ENCODE measurements at regions not wholly inside any gene's neighbourhood (a gene's known extent, or its start where the extent isn't known, plus 50 kb on each side); places are given as distances from the start of the nearest gene placed in this dataset.

DNA sequence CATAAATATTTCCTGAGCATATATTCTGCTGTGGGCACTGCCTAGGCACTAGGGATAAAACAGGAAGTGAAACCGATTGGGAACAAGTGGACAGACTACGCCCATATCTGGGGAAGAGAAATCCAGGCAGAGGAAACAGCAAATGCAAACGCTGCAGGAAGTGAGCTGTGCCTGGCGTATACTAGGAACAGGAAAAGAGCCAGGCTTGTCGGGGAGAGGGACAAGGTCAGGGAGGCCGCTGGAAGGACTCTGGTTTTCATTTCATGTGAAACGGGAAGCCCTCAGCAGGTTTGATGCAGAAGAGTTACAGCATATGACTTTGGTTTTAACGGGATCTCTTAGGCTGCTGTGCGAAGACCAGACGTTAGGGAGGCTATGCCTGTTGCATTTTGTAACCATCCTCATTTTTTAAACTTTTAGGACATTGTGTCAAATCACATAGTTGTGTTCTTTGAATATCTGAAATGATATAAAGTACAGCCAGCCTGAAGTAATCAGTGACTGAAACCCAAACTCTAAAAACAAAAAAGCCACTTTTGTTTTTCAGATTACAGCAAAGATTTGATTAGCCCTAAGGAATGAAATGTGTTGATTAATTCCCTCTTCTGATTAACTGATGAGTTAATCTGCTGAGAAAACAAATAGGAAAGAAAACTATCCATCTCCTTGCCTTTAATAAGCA lies 110.2 kb upstream of the PIEZO2 start:
- in situ Hi-C loops (cut with HindIII; ENCODE audit: low pct_ligation_motif_present, low pct_unique_long_range_greater_than_20kb, low sequenced_read_pairs): no loop called here
- no peak for DNase-seq

DNA sequence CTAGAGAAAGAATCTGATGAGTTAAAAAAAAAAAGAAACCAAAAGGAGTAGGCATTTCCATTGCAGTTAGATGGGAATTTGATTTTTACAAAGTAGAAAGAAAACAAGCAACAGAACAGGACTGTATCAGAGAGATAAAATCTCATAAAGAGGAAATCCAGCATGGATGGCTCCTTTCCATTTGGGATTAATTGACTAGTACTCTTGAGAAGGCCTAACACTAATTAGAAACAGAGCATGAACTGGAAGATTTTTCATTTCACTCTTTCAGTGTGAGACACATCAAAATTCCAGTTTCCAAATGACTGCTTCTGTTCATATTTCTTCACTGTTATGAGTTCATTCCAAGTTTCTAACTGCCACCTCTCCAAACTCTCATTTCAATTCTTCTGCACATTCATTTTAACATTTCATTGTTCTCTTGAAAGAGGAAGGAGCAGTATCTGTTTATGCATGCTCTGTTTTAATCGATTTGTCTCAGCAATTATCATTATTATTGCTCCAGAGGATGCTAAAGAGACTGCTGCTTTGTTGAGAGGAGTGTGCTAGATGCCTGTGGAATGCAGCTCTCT lies 108.8 kb upstream of the PIEZO2 start:
- in situ Hi-C loops (cut with HindIII; ENCODE audit: low pct_ligation_motif_present, low pct_unique_long_range_greater_than_20kb, low sequenced_read_pairs): no loop called here
- no peak for DNase-seq

DNA sequence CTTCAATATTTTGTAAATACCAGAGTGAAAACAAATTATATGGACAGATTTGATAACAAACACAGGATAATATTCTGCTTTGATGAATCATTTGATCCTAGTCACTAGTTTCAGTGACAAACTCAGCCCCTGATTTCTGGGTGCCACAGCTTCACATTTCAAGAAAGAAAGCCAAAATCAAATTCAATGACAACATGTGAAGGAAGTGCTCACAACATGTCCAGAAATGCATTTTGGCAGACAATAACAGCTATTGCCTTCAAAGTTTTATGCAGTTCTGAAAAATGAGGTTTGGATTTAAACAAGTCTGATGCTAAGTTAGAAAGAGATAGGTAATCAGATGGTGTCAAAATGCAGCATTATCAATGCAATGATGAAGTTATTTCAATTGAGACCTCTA lies 106.9 kb upstream of the PIEZO2 start:
- in situ Hi-C loops (cut with HindIII; ENCODE audit: low pct_ligation_motif_present, low pct_unique_long_range_greater_than_20kb, low sequenced_read_pairs): no loop called here
- no peak for DNase-seq

DNA sequence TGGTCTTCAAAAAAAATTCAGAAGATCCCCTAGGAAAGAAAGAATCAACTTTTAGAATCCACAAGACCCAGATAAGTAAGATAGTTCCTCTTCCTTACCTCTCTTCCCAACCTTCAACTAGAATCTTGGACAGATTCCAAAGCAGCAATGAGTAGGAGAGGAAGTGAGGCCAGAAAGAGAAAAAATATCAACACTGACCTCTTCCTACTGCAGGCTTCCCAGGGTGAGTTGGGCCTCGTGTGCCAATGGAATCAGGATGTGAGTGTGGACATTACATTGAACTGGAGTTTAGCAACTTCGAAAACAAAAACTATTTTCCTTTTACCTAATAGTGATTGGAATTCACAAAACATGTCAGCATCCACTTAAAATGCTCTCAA lies 102.5 kb upstream of the PIEZO2 start:
- DNase-seq: no peak
- in situ Hi-C loops (cut with HindIII; ENCODE audit: low pct_ligation_motif_present, low pct_unique_long_range_greater_than_20kb, low sequenced_read_pairs): no loop called here

DNA sequence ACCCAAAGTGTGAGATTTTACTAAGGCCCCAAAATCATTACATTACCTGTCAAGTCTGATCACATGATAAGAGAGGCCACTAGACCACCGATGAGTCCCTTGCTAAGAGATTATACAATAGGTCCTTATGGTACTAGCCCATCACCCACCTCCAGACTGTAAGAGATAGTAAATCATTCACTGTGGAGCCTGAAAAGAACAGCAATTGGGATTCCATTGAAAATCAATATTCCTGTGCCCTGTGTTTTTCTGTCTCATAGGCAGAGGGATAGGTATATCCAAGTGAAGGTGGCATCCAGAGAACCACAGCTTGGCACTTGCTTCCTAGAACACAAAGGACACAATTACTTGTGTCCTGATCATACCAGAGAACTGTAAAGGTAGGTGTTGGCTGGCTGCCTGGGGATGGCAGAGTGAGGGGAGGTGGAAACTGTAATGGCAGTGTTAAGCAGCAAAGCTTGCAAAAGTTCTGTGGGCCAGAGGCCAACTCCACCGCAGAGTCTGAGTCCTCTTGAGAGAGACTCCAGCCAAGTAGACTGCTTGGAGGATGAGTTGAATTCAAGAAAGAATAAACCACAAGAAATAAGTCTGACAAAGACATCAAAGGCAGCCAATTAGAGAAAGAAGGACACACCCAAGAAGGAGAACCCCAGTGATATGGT lies 102.0 kb upstream of the PIEZO2 start:
- no peak for DNase-seq
- in situ Hi-C loops (cut with HindIII; ENCODE audit: low pct_ligation_motif_present, low pct_unique_long_range_greater_than_20kb, low sequenced_read_pairs): no loop called here

DNA sequence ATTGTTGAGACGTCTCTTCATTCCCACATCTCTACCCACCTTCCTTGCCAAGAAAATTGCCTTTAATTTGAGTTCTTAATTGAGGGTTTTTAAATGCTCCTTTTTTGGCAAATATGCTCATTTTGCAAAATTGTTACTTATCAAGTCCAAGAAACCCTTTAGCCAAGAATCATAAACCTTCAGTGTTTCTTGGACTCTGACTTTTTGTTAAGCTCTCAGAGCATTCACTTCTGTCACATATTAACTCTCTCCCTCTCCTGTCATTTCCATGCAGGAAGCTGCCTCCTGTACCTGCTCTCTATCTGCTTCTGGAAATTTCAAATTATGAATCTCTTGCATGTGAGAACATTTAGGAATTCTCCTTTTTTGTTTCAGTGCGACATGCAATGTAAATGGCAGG lies 100.0 kb upstream of the PIEZO2 start:
- in situ Hi-C loops (cut with HindIII; ENCODE audit: low pct_ligation_motif_present, low pct_unique_long_range_greater_than_20kb, low sequenced_read_pairs): no loop called here
- no peak for DNase-seq

DNA sequence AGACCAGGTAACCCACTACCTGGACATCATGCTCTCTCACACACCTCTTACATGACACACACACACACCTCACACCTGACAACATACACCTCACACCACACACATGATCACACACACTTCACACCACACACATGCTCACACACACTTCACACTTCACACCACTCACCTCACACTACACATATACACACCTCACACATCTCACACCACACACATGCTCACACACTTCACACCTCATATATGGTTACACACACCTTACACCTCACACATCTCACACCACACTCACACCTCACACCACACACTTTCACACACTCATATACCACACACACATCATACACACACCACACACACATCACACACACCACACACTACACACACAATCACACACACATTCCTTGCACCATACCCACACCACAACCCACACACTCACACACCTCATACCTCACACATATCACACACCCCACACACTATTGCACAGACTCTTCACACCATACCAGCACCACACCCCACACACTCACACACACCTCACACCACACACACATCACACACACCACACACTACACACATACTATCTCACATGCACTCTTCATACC lies 98.1 kb upstream of the PIEZO2 start:
- in situ Hi-C loops (cut with HindIII; ENCODE audit: low pct_ligation_motif_present, low pct_unique_long_range_greater_than_20kb, low sequenced_read_pairs): no loop called here

DNA sequence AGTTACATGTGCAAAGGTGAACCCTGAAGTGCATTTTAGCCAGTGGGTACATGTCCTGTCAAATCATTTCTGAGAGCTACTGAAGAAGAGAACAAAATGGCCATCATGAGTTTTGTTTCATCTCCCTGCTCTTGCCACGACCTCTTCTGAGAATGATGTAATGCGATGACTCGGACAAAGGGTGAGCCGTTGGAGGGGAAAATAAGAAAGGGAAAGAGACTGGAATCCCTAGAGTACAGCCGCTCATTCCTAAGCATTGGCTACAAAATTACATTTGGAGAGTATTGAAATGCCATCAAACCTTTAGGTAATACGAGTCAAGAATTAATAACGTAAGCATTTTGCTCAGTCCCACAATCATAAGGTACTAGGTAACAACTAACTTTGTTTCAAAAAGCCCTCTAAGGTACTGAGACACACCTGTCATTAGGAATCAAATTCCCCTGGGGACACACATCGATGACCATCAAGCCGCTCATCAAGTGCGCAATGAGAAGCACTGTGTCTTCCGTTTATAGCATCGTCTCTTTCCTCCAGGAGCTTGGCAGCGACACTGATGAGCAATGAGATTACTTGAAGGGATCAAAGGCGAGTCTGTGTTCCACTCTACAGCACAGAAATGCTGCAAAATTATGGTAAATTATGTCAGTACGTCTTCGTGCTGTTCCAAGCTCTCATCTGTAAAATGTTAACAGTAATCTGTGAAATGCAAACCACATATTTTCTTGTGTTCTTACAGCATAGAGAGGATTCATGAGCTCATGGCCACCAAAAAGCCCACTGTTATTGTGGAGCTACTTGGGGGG lies 97.3 kb upstream of the PIEZO2 start:
- in situ Hi-C loops (cut with HindIII; ENCODE audit: low pct_ligation_motif_present, low pct_unique_long_range_greater_than_20kb, low sequenced_read_pairs): no loop called here
- DNase-seq: no peak

More for the DNA sequence above, 98.1 kb upstream of the PIEZO2 start:
- no peak for DNase-seq

DNA sequence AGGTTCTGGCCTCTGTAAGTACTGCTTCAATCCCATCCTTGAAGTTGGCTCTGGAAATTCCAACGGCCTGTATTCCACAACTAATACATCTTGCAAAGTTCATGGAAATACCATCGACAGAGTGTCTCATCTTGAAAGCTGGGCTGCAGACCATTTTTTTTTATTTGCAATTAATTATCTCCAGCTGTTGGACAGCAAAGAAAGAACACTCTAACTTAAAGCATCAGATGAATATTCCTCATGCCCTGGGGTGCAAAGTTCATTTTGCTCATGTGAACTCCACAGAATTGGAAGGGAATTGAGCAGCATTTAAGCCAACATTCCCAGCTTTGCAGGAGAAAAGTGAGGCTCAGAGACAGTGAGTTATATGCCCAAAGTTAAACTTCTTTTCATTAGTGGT lies 96.5 kb upstream of the PIEZO2 start:
- in situ Hi-C loops (cut with HindIII; ENCODE audit: low pct_ligation_motif_present, low pct_unique_long_range_greater_than_20kb, low sequenced_read_pairs): no loop called here
- DNase-seq: no peak

DNA sequence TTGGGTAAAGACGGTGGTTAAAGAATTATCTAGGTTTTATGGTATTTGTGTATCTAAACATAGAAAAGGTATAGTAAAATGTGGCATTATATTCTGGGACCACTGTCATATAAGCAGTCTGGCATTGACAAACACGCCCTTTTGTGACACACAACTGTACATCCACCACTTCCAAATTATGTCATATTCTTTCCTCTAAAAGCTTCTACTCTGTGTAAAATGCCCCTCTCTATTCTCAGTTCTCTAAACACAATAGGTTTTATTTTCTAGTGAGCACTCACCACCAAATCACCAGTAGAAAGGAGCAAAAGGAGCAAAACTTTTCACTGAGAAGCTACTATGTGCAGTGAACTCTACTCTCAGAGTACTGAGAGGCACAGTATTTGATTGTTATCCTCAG lies 88.1 kb upstream of the PIEZO2 start:
- in situ Hi-C loops (cut with HindIII; ENCODE audit: low pct_ligation_motif_present, low pct_unique_long_range_greater_than_20kb, low sequenced_read_pairs): no loop called here
- no peak for DNase-seq

DNA sequence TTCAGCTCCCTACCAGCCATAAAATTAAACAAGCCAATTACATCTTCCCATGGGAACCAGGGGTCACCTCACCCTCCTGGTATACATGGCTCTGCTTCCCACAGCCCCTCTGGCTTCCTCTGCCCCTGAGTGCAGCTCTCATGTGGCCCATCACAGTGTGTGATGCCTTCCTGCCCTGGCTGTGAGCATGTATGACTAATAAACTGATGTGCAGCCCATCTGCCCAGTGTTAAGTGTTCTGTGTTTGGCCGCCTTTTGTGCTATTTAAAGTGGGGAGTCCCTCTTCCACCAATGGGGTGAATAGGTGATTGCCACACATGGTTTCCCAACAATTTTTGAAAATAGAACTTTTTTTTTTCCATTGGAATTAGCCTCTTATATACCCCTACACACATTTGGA lies 87.7 kb upstream of the PIEZO2 start:
- in situ Hi-C loops (cut with HindIII; ENCODE audit: low pct_ligation_motif_present, low pct_unique_long_range_greater_than_20kb, low sequenced_read_pairs): no loop called here
- DNase-seq: no peak

DNA sequence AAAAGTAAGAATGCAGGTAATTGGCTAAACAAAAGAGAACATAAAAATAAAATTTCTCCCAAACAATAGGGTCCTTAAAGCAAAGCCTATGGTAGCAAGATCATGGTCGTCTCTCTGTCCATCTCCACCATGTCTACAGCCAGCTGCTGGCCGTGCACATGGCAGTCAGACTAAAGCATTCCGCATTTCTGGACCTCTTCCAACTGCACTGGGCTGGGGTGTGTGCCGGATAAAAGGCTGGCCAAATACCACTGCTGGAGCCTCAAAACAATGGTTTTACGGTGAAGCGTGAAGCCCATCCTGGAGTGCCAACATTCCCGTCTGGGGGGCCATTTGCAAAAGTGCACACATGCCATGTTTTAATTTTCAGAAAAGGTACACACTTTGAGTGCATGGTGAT lies 74.8 kb upstream of the PIEZO2 start:
- in situ Hi-C loops (cut with HindIII; ENCODE audit: low pct_ligation_motif_present, low pct_unique_long_range_greater_than_20kb, low sequenced_read_pairs): no loop called here
- no peak for DNase-seq

DNA sequence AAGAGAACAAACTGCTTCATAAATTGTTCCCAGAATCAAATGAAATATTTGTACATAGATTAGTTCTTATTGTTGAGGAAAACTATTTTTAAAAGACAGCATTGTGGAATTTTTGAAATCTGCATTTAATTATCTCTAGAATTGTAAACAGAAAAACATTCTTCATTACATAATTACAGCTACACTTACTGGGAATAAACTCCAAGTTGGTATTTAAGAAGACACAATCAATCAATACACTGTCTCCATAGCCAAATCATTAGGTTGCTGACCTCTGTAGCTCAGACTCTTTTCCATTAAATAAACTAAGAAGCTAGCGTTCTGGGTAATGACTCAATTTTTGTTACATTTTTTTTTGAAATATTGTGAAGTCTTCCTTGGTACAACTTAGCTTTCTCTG lies 70.2 kb upstream of the PIEZO2 start:
- no peak for DNase-seq
- in situ Hi-C loops (cut with HindIII; ENCODE audit: low pct_ligation_motif_present, low pct_unique_long_range_greater_than_20kb, low sequenced_read_pairs): no loop called here

DNA sequence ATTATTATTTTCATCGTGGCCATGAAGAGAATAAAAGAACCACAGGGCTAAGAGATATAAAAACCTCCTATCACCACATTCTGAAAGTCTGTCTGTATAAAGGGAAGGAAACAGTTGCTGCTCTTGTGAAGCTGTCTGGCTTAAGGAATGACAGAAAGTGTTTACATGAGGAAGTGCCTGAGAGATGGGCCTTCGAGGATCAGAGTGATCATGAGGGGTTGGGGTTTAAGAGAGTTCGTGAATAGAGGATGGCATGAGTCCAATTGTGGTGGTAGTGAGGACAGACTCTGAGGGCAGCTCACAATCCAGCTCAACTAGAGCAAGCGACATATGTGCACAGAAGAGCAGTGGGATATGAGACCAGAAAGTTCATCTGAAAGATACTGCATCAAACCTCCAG lies 65.8 kb upstream of the PIEZO2 start:
- no peak for DNase-seq
- in situ Hi-C loops (cut with HindIII; ENCODE audit: low pct_ligation_motif_present, low pct_unique_long_range_greater_than_20kb, low sequenced_read_pairs): no loop called here

DNA sequence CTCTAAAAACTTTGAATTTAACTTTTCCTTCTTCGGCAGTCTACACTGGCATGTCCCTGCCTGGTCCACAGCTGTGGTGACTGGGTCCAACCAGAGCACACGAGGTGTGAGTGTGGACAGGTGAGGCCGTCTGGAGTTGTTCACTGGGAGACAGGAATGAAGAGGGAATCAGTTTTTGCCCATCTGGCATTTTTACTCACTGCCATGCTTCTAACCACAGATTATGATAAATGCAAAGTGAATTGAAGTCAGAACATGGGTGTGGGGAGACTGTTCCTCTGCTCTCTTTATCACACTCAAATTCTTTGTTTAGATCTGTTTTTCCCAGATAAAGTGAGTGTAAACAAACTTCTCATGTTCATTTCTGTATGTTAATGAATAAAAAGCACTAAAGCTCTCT lies 54.7 kb upstream of the PIEZO2 start:
- in situ Hi-C loops (cut with HindIII; ENCODE audit: low pct_ligation_motif_present, low pct_unique_long_range_greater_than_20kb, low sequenced_read_pairs): no loop called here
- no peak for DNase-seq

DNA sequence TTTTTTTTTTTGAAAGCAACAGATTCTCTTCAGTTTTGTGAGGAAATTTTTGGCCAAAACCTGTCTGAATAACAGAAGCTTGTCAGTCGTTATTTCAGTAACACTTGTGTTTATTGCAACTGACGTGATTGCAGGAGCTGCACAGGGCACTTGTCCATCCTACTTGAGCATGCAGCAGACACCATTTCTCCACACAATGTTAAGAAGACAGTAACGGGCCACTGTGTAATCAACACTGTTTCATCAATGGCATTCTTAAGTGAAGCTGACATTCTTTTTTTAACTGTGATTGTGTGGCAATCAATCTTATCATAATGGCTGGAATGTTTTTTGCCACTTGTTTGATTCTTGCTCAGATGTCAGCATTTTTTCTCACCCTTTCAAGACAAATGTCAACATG lies 50.1 kb upstream of the PIEZO2 start:
- in situ Hi-C loops (cut with HindIII; ENCODE audit: low pct_ligation_motif_present, low pct_unique_long_range_greater_than_20kb, low sequenced_read_pairs): no loop called here
- DNase-seq: no peak
